ENCODE measurements at regions not wholly inside any gene's neighbourhood (a gene's known extent, or its start where the extent isn't known, plus 50 kb on each side); places are given as distances from the start of the nearest gene placed in this dataset.
"Not testable (repeated sequence)": the region's sequence is repeated elsewhere in the genome, so short reads cannot be mapped to it uniquely, and the experiment has no call there.

GRCh38 chr3:180448407-180448806 is 153.6 kb upstream of the TTC14 start:
- H3K27me3 Mint-ChIP-seq; H3K27ac ChIP-seq (ENCODE audit: low read depth, low read length); H3K9me3 ChIP-seq (ENCODE audit: low read length); H3K4me1 Mint-ChIP-seq; H3K27me3 ChIP-seq (ENCODE audit: insufficient read depth, low read length, poor library complexity, severe bottlenecking); H3K36me3 ChIP-seq (ENCODE audit: insufficient read depth, low read length); DNase-seq; POLR2A ChIA-PET; H3K4me1 ChIP-seq (ENCODE audit: insufficient read depth, low read length); H3K9me3 Mint-ChIP-seq; CTCF ChIA-PET; H3K27ac Mint-ChIP-seq; H3K36me3 Mint-ChIP-seq; H3K4me3 Mint-ChIP-seq; H3K4me3 ChIP-seq (ENCODE audit: low read length): not testable (repeated sequence)

- H3K27me3 Mint-ChIP-seq: no peaks in the 10 kb centered on the region
- Histone ChIP-seq H3K27me3 (ENCODE audit: insufficient read depth, low read length, poor library complexity, severe bottlenecking) (no peaks in the 10 kb centered on the region), H3K9me3 (ENCODE audit: low read length) (no peaks in the 10 kb centered on the region), H3K4me3 (ENCODE audit: low read length) (no peak overlapping the region), H3K36me3 (ENCODE audit: insufficient read depth, low read length) (no peaks in the 10 kb centered on the region), H3K27ac (ENCODE audit: low read depth, low read length) (no peak overlapping the region), H3K4me1 (ENCODE audit: insufficient read depth, low read length) (no peaks in the 10 kb centered on the region)
- no peaks in the 10 kb centered on the region for H3K4me1 Mint-ChIP-seq
- DNase-seq: no peak
- H3K27ac Mint-ChIP-seq: no peak overlapping the region
- no peak overlapping the region for H3K4me3 Mint-ChIP-seq
- CTCF ChIA-PET: no interaction called here
- POLR2A ChIA-PET: no interaction called here
- H3K36me3 Mint-ChIP-seq: no peaks in the 10 kb centered on the region
- H3K9me3 Mint-ChIP-seq: peaks cover 0 to 10% (median 0%) of the 10 kb centered on the region in 5 donors
These were observed 144.7 kb upstream of the TTC14 start for GRCh38 chr3:180457225-180457624.

- Histone ChIP-seq H3K4me3 (ENCODE audit: low read length) (no peak overlapping the region), H3K36me3 (ENCODE audit: insufficient read depth, low read length) (no peaks in the 10 kb centered on the region), H3K27ac (ENCODE audit: low read depth, low read length) (no peak overlapping the region), H3K27me3 (ENCODE audit: insufficient read depth, low read length, poor library complexity, severe bottlenecking) (no peaks in the 10 kb centered on the region), H3K9me3 (ENCODE audit: low read length) (no peaks in the 10 kb centered on the region), H3K4me1 (ENCODE audit: insufficient read depth, low read length) (no peaks in the 10 kb centered on the region)
- peaks cover 0 to 4% of the 10 kb centered on the region in 2 donors for H3K27me3 Mint-ChIP-seq
- H3K27ac Mint-ChIP-seq: no peak overlapping the region
- no peaks in the 10 kb centered on the region for H3K4me1 Mint-ChIP-seq
- H3K4me3 Mint-ChIP-seq: no peak overlapping the region
- no peak for DNase-seq
- no peaks in the 10 kb centered on the region for H3K36me3 Mint-ChIP-seq
- H3K9me3 Mint-ChIP-seq: peaks cover 0 to 5% (median 3%) of the 10 kb centered on the region in 5 donors
- ChIA-PET POLR2A (no interaction called here), CTCF (no interaction called here)
These were observed 135.5 kb upstream of the TTC14 start for GRCh38 chr3:180466401-180467011.

- Mint-ChIP-seq H3K36me3 (no peaks in the 10 kb centered on the region), H3K9me3 (peaks cover 0 to 5% (median 3%) of the 10 kb centered on the region in 5 donors), H3K4me1 (no peaks in the 10 kb centered on the region), H3K4me3 (no peak overlapping the region), H3K27me3 (peaks cover 0 to 4% of the 10 kb centered on the region in 2 donors), H3K27ac (no peak overlapping the region)
- Histone ChIP-seq H3K36me3 (ENCODE audit: insufficient read depth, low read length) (no peaks in the 10 kb centered on the region), H3K9me3 (ENCODE audit: low read length) (no peaks in the 10 kb centered on the region), H3K27me3 (ENCODE audit: insufficient read depth, low read length, poor library complexity, severe bottlenecking) (no peaks in the 10 kb centered on the region), H3K4me3 (ENCODE audit: low read length) (no peak overlapping the region), H3K4me1 (ENCODE audit: insufficient read depth, low read length) (no peaks in the 10 kb centered on the region), H3K27ac (ENCODE audit: low read depth, low read length) (no peak overlapping the region)
- DNase-seq: no peak
- POLR2A ChIA-PET: no interaction called here
- CTCF ChIA-PET: no interaction called here
These were observed 134.8 kb upstream of the TTC14 start for GRCh38 chr3:180467177-180467576.

- H3K4me3 ChIP-seq (ENCODE audit: low read length): no peak overlapping the region
- CTCF ChIA-PET: no interaction called here
- Mint-ChIP-seq H3K27ac (peak overlapping the region in 1 of 8 donors; percentile 64), H3K27me3 (peaks cover 0 to 4% of the 10 kb centered on the region in 2 donors), H3K4me1 (no peaks in the 10 kb centered on the region), H3K9me3 (peaks cover 0 to 5% (median 0%) of the 10 kb centered on the region in 5 donors), H3K36me3 (no peaks in the 10 kb centered on the region), H3K4me3 (no peak overlapping the region)
- no peak for DNase-seq
- POLR2A ChIA-PET: no interaction called here
- no peaks in the 10 kb centered on the region for H3K36me3 ChIP-seq (ENCODE audit: insufficient read depth, low read length)
- no peaks in the 10 kb centered on the region for H3K27me3 ChIP-seq (ENCODE audit: insufficient read depth, low read length, poor library complexity, severe bottlenecking)
- H3K9me3 ChIP-seq (ENCODE audit: low read length): no peaks in the 10 kb centered on the region
- no peak overlapping the region for H3K27ac ChIP-seq (ENCODE audit: low read depth, low read length)
- H3K4me1 ChIP-seq (ENCODE audit: insufficient read depth, low read length): no peaks in the 10 kb centered on the region
These were observed 132.8 kb upstream of the TTC14 start for GRCh38 chr3:180469149-180469548.

GRCh38 chr3:180478695-180479094 is 123.3 kb upstream of the TTC14 start:
- no peaks in the 10 kb centered on the region for H3K36me3 Mint-ChIP-seq
- Histone ChIP-seq H3K36me3 (ENCODE audit: insufficient read depth, low read length) (no peaks in the 10 kb centered on the region), H3K4me1 (ENCODE audit: insufficient read depth, low read length) (no peaks in the 10 kb centered on the region), H3K27ac (ENCODE audit: low read depth, low read length) (no peak overlapping the region), H3K4me3 (ENCODE audit: low read length) (no peak overlapping the region), H3K9me3 (ENCODE audit: low read length) (no peaks in the 10 kb centered on the region), H3K27me3 (ENCODE audit: insufficient read depth, low read length, poor library complexity, severe bottlenecking) (no peaks in the 10 kb centered on the region)
- H3K4me3 Mint-ChIP-seq: no peak overlapping the region
- no peaks in the 10 kb centered on the region for H3K4me1 Mint-ChIP-seq
- H3K9me3 Mint-ChIP-seq: peaks cover 0 to 3% (median 3%) of the 10 kb centered on the region in 5 donors
- no peak overlapping the region for H3K27ac Mint-ChIP-seq
- DNase-seq: no peak
- CTCF ChIA-PET: no interaction called here
- peaks cover 0 to 3% of the 10 kb centered on the region in 2 donors for H3K27me3 Mint-ChIP-seq
- POLR2A ChIA-PET: no interaction called here

- DNase-seq: no peak
- no peaks in the 10 kb centered on the region for H3K27me3 Mint-ChIP-seq
- H3K36me3 ChIP-seq (ENCODE audit: insufficient read depth, low read length): no peaks in the 10 kb centered on the region
- ChIA-PET CTCF (no interaction called here), POLR2A (no interaction called here)
- H3K27ac Mint-ChIP-seq: no peak overlapping the region
- no peak overlapping the region for H3K27ac ChIP-seq (ENCODE audit: low read depth, low read length)
- H3K4me3 Mint-ChIP-seq: no peak overlapping the region
- H3K9me3 Mint-ChIP-seq: peaks cover 0 to 21% (median 16%) of the 10 kb centered on the region in 5 donors
- no peaks in the 10 kb centered on the region for H3K36me3 Mint-ChIP-seq
- H3K4me3 ChIP-seq (ENCODE audit: low read length): no peak overlapping the region
- no peaks in the 10 kb centered on the region for H3K4me1 ChIP-seq (ENCODE audit: insufficient read depth, low read length)
- H3K27me3 ChIP-seq (ENCODE audit: insufficient read depth, low read length, poor library complexity, severe bottlenecking): no peaks in the 10 kb centered on the region
- no peaks in the 10 kb centered on the region for H3K9me3 ChIP-seq (ENCODE audit: low read length)
- no peaks in the 10 kb centered on the region for H3K4me1 Mint-ChIP-seq
These were observed 109.9 kb upstream of the TTC14 start for GRCh38 chr3:180492047-180492446.

GRCh38 chr3:180496995-180497394 is 105.0 kb upstream of the TTC14 start:
- Mint-ChIP-seq H3K27ac (no peak overlapping the region), H3K36me3 (peaks cover 0 to 6% (median 0%) of the 10 kb centered on the region in 3 donors), H3K9me3 (peaks cover 11 to 23% (median 16%) of the 10 kb centered on the region in 5 donors), H3K27me3 (no peaks in the 10 kb centered on the region), H3K4me3 (no peak overlapping the region), H3K4me1 (no peaks in the 10 kb centered on the region)
- H3K4me3 ChIP-seq (ENCODE audit: low read length): no peak overlapping the region
- no peaks in the 10 kb centered on the region for H3K9me3 ChIP-seq (ENCODE audit: low read length)
- no peak overlapping the region for H3K27ac ChIP-seq (ENCODE audit: low read depth, low read length)
- CTCF ChIA-PET: no interaction called here
- no peak for DNase-seq
- no peaks in the 10 kb centered on the region for H3K27me3 ChIP-seq (ENCODE audit: insufficient read depth, low read length, poor library complexity, severe bottlenecking)
- POLR2A ChIA-PET: no interaction called here
- no peaks in the 10 kb centered on the region for H3K36me3 ChIP-seq (ENCODE audit: insufficient read depth, low read length)
- no peaks in the 10 kb centered on the region for H3K4me1 ChIP-seq (ENCODE audit: insufficient read depth, low read length)

GRCh38 chr3:180516368-180516767 is 85.6 kb upstream of the TTC14 start:
- POLR2A ChIA-PET: no interaction called here
- H3K27ac ChIP-seq (ENCODE audit: low read depth, low read length): no peak overlapping the region
- no peak for DNase-seq
- no peaks in the 10 kb centered on the region for H3K9me3 ChIP-seq (ENCODE audit: low read length)
- CTCF ChIA-PET: no interaction called here
- Mint-ChIP-seq H3K9me3 (peaks cover 2 to 23% (median 12%) of the 10 kb centered on the region in 5 donors), H3K4me1 (no peaks in the 10 kb centered on the region), H3K27me3 (peaks cover 0 to 2% of the 10 kb centered on the region in 2 donors), H3K27ac (no peak overlapping the region), H3K36me3 (no peaks in the 10 kb centered on the region), H3K4me3 (no peak overlapping the region)
- no peak overlapping the region for H3K4me3 ChIP-seq (ENCODE audit: low read length)
- no peaks in the 10 kb centered on the region for H3K36me3 ChIP-seq (ENCODE audit: insufficient read depth, low read length)
- H3K27me3 ChIP-seq (ENCODE audit: insufficient read depth, low read length, poor library complexity, severe bottlenecking): no peaks in the 10 kb centered on the region
- no peaks in the 10 kb centered on the region for H3K4me1 ChIP-seq (ENCODE audit: insufficient read depth, low read length)
